Fibroblast of pulmonary artery (primary cell): ENCODE measurements at regions not wholly inside any gene's neighbourhood (a gene's known extent, or its start where the extent isn't known, plus 50 kb on each side); places are given as distances from the start of the nearest gene placed in this dataset.
"Not testable (repeated sequence)": the region's sequence is repeated elsewhere in the genome, so short reads cannot be mapped to it uniquely, and the experiment has no call there.

Experiments
- DNase-seq: peaks from one replicate; pipeline ENCODE4 v3.0.0-alpha.2; 2010; ENCODE audit warnings: low read depth
- H3K4me3 ChIP-seq: replicated peaks from 2 replicates; pipeline ENCODE4 v1.5.1; 2011; ENCODE audit warnings: low read depth, mild to moderate bottlenecking, control low read depth, low read length, moderate library complexity
- CTCF ChIP-seq: IDR thresholded peaks from 2 replicates; pipeline ENCODE4 v1.5.1; 2011; ENCODE audit warnings: mild to moderate bottlenecking, control low read depth, low read length, inconsistent platforms; ENCODE audit errors: missing control alignments

- DNase-seq, result no peak
- no peak for TF ChIP-seq CTCF
- no peak overlapping the region for H3K4me3 ChIP-seq
Observed at GRCh38 chr7:24441314-24442027, 131.8 kb upstream of the PALS2 start.

GRCh38 chr7:24442170-24442777, 131.0 kb upstream of the PALS2 start:
- no peak for TF ChIP-seq CTCF
- H3K4me3 ChIP-seq, result no peak overlapping the region
- no peak for DNase-seq

GRCh38 chr7:24444666-24445440, 128.4 kb upstream of the PALS2 start:
- no peak overlapping the region for H3K4me3 ChIP-seq
- no peak for DNase-seq
- no peak for TF ChIP-seq CTCF

- DNase-seq, result no peak
- no peak for TF ChIP-seq CTCF
- no peak overlapping the region for H3K4me3 ChIP-seq
Observed at GRCh38 chr7:24448038-24448437, 125.2 kb upstream of the PALS2 start.

GRCh38 chr7:24449416-24449815, 123.8 kb upstream of the PALS2 start:
- H3K4me3 ChIP-seq, DNase-seq: not testable (repeated sequence)

GRCh38 chr7:24455813-24456525, 117.3 kb upstream of the PALS2 start:
- no peak for TF ChIP-seq CTCF
- no peak overlapping the region for H3K4me3 ChIP-seq
- DNase-seq, result no peak

GRCh38 chr7:24456526-24457218, 116.6 kb upstream of the PALS2 start:
- no peak overlapping the region for H3K4me3 ChIP-seq
- no peak for DNase-seq
- no peak for TF ChIP-seq CTCF
